ENCODE measurements at regions not wholly inside any gene's neighbourhood (a gene's known extent, or its start where the extent isn't known, plus 50 kb on each side); places are given as distances from the start of the nearest gene placed in this dataset.

DNA sequence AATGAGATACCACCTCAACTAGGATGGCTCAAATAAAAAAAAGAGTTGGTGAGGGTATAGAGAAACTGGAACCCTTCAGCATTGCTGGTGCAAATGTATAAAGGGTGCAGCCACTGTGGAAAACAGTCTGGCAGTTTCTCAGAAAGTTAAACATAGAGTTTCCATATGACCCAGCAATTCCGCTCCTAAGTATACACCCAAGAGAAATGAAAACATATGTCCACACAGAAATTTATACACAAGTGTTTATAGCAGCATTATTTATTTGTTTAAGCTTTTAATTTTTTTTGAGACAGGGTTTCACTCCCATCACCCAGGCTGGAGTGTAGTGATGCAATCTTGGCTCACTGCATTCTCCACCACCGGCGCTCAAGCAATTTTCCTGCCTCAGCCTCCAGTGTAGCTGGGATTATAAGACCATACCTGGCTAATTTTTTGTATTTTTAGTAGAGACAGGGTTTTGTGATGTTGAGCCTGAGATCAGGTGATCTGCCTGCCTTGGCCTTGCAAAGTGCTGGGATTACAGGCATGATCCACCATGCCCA is 118.2 kb upstream of the KIF5B start:
- Histone ChIP-seq H3K4me2 (no peak overlapping the region), H3K9ac (no peak overlapping the region), H4K20me1 (ENCODE audit: insufficient read depth) (no peaks in the 10 kb centered on the region), H3K27ac (no peak overlapping the region), H2AFZ (ENCODE audit: low read depth) (no peak overlapping the region), H3K27me3 (ENCODE audit: insufficient read depth, low read depth) (no peaks in the 10 kb centered on the region), H3K4me1 (ENCODE audit: low read depth, poor library complexity, severe bottlenecking) (no peaks in the 10 kb centered on the region), H3K36me3 (ENCODE audit: insufficient read depth) (no peaks in the 10 kb centered on the region), H3K79me2 (ENCODE audit: insufficient read depth, low read depth) (no peaks in the 10 kb centered on the region), H3K4me3 (IDR thresholded peaks at IDR 0.05; ENCODE audit: insufficient read depth, low read depth, low read length) (no peak overlapping the region)
- TF ChIP-seq, protein P1, sequence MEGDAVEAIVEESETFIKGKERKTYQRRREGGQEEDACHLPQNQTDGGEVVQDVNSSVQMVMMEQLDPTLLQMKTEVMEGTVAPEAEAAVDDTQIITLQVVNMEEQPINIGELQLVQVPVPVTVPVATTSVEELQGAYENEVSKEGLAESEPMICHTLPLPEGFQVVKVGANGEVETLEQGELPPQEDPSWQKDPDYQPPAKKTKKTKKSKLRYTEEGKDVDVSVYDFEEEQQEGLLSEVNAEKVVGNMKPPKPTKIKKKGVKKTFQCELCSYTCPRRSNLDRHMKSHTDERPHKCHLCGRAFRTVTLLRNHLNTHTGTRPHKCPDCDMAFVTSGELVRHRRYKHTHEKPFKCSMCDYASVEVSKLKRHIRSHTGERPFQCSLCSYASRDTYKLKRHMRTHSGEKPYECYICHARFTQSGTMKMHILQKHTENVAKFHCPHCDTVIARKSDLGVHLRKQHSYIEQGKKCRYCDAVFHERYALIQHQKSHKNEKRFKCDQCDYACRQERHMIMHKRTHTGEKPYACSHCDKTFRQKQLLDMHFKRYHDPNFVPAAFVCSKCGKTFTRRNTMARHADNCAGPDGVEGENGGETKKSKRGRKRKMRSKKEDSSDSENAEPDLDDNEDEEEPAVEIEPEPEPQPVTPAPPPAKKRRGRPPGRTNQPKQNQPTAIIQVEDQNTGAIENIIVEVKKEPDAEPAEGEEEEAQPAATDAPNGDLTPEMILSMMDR (conservative IDR thresholded peaks at IDR 0.05; ENCODE audit: low read depth, low read length), result no peak

DNA sequence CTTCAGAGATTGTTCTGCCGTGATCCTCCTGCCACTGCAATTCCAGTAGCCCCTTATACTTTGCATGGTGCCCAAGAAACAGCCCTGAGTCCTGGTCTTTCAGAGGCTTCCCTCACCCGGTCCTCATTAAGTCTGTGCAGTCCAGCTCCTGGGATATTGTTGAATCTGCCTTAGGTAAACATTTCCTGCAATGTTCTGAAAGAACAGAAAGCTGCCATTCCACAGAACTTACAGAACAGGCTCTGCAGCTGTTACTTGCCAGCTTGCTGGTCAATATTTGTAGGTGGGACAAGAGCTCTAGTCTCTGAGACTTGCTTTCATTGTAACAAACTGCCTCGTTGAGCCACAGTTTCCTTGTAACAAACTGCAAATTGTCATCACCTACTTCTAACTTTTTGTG is 115.0 kb upstream of the KIF5B start:
- H3K9ac ChIP-seq, result no peak overlapping the region
- H3K27ac ChIP-seq, result no peak overlapping the region
- H2AFZ ChIP-seq (ENCODE audit: low read depth), result no peak overlapping the region
- H3K4me3 ChIP-seq (IDR thresholded peaks at IDR 0.05; ENCODE audit: insufficient read depth, low read depth, low read length), result no peak overlapping the region
- no peaks in the 10 kb centered on the region for H3K36me3 ChIP-seq (ENCODE audit: insufficient read depth)
- H3K27me3 ChIP-seq (ENCODE audit: insufficient read depth, low read depth), result no peaks in the 10 kb centered on the region
- TF ChIP-seq, protein P1 (conservative IDR thresholded peaks at IDR 0.05; ENCODE audit: low read depth, low read length), result no peak
- no peaks in the 10 kb centered on the region for H4K20me1 ChIP-seq (ENCODE audit: insufficient read depth)
- no peaks in the 10 kb centered on the region for H3K4me1 ChIP-seq (ENCODE audit: low read depth, poor library complexity, severe bottlenecking)
- no peak overlapping the region for H3K4me2 ChIP-seq
- H3K79me2 ChIP-seq (ENCODE audit: insufficient read depth, low read depth), result no peaks in the 10 kb centered on the region

DNA sequence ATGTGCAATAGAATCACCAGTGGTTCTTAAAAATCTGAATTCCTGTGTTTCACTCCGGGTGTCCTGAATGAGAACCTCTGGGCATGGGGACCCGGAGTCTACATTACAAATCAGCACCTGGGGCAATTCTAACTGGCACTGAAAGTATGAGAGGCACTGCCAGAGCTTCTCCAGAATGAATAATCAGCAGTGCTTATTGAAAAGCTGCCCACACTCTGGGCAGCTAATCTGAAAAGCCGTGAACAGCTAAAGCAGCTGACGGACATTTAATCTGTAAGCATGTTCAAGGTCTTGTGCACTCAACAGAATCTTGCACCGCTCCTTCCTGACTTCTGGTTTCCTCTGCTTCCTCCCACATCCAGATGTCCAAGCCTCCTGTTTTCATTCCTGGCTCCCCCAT is 113.3 kb upstream of the KIF5B start:
- no peaks in the 10 kb centered on the region for H3K79me2 ChIP-seq (ENCODE audit: insufficient read depth, low read depth)
- no peak overlapping the region for H3K4me3 ChIP-seq (IDR thresholded peaks at IDR 0.05; ENCODE audit: insufficient read depth, low read depth, low read length)
- H3K27me3 ChIP-seq (ENCODE audit: insufficient read depth, low read depth), result no peaks in the 10 kb centered on the region
- no peak overlapping the region for H3K27ac ChIP-seq
- no peak overlapping the region for H2AFZ ChIP-seq (ENCODE audit: low read depth)
- H3K36me3 ChIP-seq (ENCODE audit: insufficient read depth), result no peaks in the 10 kb centered on the region
- TF ChIP-seq, protein P1 (conservative IDR thresholded peaks at IDR 0.05; ENCODE audit: low read depth, low read length), result no peak
- no peaks in the 10 kb centered on the region for H3K4me1 ChIP-seq (ENCODE audit: low read depth, poor library complexity, severe bottlenecking)
- no peaks in the 10 kb centered on the region for H4K20me1 ChIP-seq (ENCODE audit: insufficient read depth)
- no peak overlapping the region for H3K4me2 ChIP-seq
- no peak overlapping the region for H3K9ac ChIP-seq

DNA sequence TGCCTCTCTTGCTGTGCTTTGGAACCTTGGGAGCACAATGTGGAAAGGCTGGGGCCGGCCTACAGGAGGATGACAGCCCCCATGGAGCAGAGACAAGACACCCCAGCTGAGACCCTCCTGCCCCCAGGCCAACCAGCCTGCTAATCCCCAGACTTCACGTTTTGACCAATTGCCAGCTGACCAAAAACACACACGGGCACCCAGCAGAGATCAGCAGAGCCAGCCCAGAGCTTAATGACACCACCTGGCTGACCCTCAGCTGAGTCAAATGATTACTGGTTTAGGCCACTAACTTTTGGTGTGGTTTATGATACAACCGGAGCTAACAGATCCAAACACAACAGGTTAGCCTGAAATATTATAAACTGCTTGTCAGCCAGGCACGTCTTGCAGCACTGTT is 111.2 kb upstream of the KIF5B start:
- H4K20me1 ChIP-seq (ENCODE audit: insufficient read depth), result no peaks in the 10 kb centered on the region
- H3K79me2 ChIP-seq (ENCODE audit: insufficient read depth, low read depth), result no peaks in the 10 kb centered on the region
- H3K4me3 ChIP-seq (IDR thresholded peaks at IDR 0.05; ENCODE audit: insufficient read depth, low read depth, low read length), result no peak overlapping the region
- no peaks in the 10 kb centered on the region for H3K36me3 ChIP-seq (ENCODE audit: insufficient read depth)
- H3K27ac ChIP-seq, result no peak overlapping the region
- no peak overlapping the region for H3K9ac ChIP-seq
- H3K4me2 ChIP-seq, result no peak overlapping the region
- H3K27me3 ChIP-seq (ENCODE audit: insufficient read depth, low read depth), result no peaks in the 10 kb centered on the region
- no peaks in the 10 kb centered on the region for H3K4me1 ChIP-seq (ENCODE audit: low read depth, poor library complexity, severe bottlenecking)
- no peak overlapping the region for H2AFZ ChIP-seq (ENCODE audit: low read depth)
- TF ChIP-seq, protein P1 (conservative IDR thresholded peaks at IDR 0.05; ENCODE audit: low read depth, low read length), result no peak

Data from KMS-11 (cell line).